ENCODE measurements at regions not wholly inside any gene's neighbourhood (a gene's known extent, or its start where the extent isn't known, plus 50 kb on each side); places are given as distances from the start of the nearest gene placed in this dataset.
"Not testable (repeated sequence)": the region's sequence is repeated elsewhere in the genome, so short reads cannot be mapped to it uniquely, and the experiment has no call there.

DNA sequence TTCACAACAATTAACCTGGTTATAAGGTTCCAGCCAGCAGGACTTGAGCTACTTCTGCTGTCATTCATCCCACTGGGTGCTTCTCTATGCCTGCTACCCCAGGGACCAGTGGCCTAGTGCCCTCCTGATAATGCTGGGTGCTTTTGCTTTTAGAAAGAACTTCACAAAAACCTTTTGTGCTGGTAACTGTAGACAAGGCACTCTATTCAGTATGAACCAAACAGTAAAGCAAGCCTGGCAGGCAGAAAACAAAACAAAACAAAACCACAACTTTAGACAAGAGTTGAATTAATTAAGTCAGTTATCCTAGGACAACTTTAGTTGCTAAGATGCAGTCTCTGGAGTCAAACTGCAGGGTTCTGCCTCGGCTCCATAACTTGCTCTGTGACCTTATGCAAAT is 61.9 kb upstream of the ADGRL2 start:
- FAIRE-seq = no peak

DNA sequence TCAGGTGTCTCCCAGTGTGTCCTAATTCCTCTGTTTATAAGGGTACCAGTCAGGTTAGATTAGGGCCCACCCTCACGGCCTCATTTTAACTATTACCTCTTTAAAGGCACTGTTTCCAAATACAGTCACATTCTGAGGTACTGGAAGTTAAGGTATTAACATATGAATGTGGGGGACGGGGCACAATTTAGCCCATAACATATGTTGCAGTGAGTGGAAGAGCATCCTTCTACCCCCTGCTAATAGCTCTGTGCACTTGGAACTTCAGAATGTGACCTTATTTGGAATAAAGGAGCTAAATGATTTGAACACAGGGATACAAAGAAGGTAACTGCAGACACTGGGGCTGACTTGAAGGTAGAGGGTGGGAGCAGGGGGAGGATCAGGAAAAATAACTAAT is 67.3 kb upstream of the ADGRL2 start:
- no peak for FAIRE-seq

DNA sequence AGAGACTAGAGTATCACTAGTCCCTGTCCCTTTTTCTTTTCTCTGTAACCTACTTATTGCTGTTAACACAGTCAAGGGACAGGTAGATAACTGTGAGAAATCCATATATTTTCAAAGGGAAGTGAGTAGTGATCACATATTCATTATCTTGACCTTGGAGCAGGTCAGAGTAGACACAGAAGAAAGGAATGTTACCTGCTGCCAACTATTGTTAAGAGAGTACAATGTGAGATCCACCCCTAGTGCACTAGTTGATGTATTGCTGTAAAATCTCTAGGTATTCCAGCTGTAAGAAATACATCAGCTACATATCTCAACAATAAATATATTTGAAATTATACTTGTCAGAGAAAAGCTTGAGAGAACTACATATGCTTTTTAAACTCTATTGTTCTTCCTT is 68.7 kb upstream of the ADGRL2 start:
- FAIRE-seq = no peak

DNA sequence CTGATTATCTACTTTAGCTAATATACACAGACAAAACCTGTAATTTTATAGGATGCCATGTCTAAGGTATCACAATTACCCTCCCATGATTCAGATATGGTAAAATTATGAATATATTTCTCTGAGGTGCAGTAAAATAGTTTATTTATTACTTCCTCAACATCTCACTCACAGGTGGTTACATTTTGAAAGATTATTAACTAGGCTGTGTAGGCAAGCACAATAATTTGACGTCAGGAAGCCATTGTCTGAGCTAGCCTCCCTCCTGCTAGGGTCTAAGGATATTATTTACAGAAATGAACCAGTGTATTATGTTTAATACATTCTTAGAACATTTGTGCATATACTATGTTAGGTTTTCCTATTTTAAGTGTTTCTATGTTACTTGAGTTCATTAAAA is 69.9 kb upstream of the ADGRL2 start:
- no peak for FAIRE-seq

DNA sequence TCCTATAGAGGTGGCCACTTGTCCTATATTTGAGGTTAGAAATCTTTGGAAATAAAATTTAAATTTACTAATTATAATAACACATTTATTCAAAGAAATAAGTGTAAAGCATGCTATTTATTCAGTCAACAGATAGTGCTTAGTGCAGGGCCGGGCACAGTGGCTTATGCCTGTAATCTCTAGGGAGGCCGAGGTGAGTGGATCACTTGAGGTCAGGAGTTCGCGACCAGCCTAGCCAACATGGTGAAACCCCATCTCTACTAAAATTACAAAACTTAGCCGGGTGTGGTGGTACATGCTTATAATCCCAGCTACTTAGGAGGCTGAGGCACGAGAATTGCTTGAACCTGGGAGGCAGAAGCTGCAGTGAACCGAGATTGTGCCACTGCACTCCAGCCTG is 70.4 kb upstream of the ADGRL2 start:
- not testable (repeated sequence) for FAIRE-seq

DNA sequence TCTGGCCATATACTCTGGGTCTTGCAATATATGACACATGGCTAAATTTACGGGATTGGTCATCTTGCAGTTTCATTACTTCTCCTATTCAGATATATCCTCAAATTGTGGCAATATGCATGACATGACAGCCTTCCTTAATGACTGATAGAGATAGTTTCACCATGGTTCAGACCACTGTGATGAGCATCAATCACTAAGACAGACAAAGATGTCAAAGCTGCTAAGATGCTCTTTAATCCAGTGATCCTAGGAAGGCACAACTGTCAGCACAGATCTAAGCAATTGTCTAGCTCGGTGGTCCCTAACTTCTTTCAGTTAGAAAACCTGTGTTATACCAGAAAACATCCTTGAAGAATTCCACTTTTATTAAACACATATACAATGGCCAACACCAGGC is 70.9 kb upstream of the ADGRL2 start:
- FAIRE-seq = no peak

DNA sequence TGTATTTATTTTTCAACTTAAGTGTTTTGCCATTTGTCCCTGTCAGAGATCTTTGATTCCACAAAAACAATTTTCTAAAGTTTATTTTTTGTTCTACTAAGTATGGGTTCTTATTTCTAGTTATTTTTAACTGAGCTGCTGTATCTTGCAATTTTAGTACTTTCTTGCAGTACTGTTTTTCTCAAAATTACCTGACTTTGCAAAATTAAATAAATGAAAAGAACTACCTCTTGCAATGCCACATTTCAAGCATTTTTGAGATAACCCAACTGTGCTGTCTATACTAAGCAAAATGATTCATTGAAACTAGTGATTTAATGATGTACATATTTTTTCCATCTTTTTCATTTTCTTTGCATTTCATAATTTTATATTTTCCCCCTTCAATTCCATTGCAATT is 71.5 kb upstream of the ADGRL2 start:
- FAIRE-seq = no peak

DNA sequence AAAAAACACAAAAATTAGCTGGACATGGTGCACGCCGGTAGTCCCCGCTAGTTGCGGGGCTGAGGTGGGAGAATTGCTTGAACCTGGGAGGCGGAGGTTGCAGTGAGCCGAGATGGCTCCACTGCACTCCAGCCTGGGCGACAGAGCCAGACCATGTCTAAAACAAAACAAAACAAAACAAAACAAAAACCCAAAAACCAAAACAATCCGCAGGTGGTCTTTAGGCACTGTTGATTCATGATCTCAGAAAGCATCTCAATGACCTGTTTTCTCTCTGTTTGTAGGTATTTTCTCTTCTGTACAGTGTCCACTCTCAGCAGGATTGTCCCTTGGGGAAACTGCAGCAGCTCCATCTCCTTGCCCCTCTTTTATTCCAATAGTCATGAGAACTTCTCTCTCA is 74.9 kb upstream of the ADGRL2 start:
- FAIRE-seq = no peak

DNA sequence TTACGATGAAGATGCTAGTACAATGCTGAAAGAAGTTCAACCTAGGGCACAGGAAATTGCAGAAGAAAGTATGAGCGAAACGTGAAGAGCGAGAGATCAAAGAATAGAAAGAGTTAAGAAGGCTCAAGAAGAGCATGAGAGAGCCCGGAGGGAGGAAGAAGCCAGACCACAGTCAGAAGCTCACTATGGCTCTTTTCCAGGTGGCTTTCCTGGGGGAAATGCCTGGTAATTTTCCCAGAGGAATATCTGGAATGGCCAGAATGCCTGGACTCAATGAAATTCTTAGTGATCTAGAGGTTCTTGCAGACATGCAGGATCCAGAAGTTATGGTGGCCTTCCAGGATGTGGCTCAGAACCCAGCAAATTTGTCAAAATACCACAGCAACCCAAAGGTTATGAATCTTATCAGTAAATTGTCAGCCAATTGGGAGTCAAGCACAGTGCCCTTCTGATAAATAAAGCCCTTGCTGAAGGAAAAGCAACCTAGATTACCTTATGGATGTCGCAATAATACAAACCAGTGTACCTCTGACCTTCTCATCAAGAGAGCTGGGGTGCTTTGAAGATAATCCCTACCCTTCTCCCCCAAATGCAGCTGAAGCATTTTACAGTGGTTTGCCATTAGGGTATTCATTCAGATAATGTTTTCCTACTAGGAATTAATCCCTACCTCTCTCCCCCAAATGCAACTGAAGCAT is 78.0 kb upstream of the ADGRL2 start:
- not testable (repeated sequence) for FAIRE-seq

DNA sequence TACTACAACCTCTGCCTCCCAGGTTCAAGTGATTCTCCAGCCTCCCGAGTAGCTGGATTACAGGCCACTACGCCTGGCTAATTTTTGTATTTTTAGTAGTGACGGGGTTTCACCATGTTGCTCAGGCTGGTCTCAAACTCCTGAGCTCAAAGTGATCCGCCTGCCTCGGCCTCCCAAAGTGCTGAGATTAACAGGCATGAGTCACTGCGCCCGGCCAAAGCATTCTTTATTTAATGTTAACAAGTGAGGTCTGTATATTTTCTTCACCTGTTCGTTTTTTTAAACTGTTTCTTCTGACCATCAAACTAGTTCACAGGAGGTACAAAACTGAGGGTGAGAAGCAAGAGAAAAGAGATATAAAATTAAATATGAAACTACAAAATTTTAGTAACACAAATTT is 80.5 kb upstream of the ADGRL2 start:
- not testable (repeated sequence) for FAIRE-seq

DNA sequence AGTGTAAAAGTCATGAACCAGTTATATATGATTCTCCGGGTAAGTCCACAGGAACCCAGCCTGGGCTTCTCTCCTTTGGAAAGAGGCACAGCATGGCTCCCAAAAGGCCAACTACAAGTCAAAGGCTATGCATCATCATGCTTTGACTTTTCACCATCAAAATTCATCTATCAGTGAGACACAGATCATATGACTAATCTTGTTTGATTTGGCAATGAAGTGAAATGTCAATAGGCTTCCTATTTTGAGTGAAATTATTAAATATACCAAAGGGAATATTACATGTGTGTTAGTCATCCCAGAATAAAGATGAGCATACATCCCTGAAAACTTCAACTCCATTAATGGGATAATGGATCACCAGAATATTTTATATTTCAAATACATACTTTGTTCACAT is 83.5 kb upstream of the ADGRL2 start:
- no peak for FAIRE-seq

DNA sequence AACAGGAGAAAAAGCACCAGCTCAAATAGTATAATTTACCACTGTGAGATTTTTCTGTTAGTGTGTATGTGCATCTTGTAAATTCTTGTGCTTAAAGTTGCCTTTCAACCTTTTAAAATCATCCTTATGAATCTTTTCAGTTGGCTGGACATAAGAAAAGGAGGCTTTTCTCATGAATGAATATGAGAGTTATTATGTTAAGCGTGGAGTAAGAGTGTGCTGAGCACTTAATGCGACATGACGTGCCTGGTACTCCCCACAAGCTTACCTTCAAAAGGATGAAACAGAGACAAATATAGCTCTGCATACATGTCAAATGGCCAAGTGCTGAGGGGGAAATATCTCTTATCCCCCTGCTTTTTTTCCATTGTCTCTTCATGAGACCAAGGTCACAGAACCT is 85.3 kb upstream of the ADGRL2 start:
- FAIRE-seq = no peak

DNA sequence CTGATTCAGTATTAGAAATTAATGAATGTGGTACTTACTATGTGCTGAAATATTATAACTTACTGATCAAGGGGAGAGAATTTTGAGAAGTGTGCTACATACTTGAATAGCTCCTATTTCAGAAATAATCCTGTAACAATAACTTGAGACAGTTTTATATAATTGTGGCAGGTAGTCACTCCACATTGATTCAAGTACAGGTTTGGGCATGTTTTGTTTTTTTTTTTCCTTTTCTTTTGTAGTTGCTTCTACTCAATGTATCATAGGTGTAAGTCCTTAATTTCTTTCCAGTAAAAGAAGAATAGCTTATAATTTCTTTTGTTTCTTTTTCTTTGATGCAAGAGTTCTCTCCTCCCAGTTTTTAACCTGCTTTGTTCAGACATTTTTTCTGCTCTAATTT is 86.1 kb upstream of the ADGRL2 start:
- FAIRE-seq = no peak

DNA sequence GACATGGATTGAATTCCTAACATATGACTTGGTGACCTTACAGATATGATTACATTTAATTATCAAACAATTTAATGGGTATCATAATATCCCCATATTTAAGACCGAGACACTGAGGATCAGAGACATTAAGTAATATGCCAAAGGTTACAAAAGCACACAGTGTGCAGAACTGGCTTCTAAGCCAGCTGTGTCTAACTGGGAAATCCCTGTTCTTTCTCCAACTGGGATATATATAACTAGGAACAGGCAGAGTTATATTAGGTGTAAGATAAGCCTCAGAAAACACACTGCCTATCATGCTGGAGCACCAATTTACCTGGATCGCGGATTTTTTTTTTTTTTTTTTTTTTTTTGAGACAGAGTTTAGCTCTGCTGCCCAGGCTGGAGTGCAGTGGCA is 88.3 kb upstream of the ADGRL2 start:
- FAIRE-seq = no peak

DNA sequence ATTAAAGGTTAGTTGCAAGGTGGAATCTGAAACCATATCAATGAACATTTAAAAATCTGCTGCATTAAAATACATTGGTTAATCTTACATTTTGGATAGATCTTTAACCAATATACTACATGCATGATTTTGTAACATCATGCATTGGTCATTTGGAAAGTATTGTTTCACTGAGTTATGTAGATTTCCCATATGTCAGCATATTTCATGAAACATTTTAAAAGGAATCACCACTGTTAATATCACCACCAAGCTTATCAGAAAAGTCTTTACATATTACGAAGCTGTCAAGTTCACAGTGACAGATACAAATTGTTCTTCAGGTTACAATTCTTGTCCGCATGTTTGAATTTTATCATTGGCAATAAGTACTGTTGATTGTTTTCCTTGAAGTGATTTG is 89.9 kb upstream of the ADGRL2 start:
- no peak for FAIRE-seq

DNA sequence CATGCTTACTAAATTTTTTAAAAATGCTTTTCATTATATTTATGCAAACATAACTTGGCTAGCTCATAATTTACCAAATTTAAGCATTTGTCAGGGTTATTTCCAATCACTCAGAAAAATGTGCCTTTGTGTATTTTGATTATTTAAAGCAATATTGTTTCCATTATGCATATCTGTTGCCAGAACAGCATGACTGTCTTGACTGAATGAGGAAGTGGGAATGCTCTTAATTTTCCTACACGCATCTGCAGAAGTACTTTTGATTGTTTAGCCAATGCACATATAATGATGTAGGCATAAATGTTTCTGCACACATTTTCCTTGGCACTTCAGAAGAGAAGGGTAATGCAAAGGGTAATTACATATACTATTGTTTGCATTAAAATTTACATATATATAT is 92.5 kb upstream of the ADGRL2 start:
- no peak for FAIRE-seq

DNA sequence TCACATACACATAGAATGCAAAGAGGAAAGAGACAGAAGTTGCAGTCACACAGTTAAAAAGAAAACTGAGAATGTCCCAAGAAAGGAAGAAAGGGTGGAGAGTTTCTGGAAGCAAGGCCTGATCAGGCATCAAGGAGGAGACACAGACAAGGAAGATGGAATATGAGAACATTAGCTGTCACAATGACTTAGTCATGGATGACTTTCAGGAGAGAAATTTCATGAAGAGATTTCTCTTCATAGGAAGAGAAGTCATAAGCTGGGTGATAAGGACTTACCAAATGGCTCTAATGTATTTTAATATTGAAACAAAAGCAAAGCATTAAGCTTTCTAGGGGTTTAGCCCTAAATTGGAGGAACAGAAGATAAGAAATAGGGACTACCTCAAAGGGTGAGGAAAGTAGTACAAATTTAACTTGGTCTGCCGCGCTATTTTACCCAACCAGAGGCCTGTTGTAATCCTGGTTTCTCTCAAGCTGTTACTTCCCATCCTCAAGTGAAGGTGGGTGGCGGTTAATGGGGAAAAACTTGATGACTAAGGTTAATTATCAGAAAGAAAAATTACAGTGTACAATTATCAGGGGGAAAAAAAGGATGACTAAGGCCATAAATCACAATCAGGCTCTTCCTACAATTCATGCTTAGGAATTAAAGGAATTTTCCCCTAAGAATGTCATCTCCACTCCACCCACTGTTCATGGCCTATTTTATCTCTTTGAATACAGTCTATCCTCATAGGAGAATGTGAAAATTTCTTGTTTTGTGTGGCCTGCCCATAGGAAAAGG is 93.9 kb upstream of the ADGRL2 start:
- FAIRE-seq = no peak

DNA sequence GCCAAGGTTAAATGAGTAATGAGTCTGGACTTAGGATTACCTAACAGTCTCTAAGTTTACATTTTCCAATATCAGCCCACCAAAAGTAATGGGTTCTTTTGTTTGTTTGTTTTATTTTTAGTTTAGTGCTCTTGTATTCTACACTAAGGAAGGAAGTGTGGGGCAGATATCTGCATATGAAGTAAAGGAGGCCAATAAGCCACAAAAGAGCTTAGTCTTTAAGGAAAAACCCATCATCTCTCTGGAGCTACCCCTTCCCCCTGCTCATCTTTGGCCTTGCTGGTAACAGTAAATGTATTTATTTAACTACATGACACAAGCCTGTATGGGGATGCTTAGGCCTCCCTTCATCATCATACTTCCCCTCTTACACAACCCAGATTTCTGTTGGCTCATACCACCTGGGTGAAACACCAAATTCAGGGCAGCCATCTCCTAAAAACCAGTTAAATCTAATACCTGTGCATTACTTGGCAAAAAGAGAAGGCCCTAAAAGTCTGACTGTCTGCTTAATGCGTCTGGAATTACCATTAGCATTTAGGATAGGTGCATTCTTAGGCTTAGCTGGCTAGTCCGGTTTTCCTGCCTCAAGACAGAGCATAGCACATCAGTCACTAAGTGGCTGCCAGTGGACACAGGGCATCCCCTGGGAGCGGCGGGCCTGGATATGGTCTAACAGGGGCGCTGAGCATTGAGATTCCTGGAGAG is 96.8 kb upstream of the ADGRL2 start:
- no peak for FAIRE-seq

DNA sequence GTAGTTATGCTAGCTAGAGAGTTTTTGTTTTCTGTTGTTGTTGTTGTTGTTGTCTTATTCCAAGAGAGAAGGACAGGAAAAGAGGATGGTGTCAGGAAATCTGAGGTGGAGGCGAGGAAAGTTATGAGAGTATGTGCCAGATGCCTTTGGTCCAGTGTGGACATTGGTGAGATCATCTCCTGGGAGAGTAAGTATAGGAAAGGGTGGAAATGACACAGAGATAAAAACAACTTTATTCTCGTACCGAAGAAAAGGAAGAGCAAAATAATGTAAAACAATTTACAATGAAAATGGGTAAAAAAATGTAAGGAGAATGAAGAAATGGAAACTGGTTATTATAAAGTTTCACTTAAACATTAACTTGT is 97.4 kb upstream of the ADGRL2 start:
- no peak for FAIRE-seq

DNA sequence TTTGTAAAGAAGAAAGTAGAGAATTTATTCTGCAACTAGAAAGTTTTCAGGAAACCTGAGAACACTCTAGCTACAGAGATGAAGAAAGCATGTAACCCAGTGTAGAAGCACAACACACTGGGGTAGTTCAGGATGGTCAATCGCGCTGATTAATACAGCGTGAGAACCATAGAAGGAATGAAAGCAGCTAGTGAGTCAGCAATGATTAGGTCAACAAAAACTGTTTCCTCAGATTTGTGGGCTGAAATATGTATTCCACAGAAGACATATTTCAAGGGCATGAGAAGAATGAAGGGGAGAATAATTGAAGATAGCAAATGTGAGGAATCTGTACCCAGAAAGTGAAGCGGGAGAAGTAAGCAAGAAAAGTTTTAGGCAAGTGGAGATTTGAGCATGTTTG is 97.8 kb upstream of the ADGRL2 start:
- FAIRE-seq = no peak

DNA sequence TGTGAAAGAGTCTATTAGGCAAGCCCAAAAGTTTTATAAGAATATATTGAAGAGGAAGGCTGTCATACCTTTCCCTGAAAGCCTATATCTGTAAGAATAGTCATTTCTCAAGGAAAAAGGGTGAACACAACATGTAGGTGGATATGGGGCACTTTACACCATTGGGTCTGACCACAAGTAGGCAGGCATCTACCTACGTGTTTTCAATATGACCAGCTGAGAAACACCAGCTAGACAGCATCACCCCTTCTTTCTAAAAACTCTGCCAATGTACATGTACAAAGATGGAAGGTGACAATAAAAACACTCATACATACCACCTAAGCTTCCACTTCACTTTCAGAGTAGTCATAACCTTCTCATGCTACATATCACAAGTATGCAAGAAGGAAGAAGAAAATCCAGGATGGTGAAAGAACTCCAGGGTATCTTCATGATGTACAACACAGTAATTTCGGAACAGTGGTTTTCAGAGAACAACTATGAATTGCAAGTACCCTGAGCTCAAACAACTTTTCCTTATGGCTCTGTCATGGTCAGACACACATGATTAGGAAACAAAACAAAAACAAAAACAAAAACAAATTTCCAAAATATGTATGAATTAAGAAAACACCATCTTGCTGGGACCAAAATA is 98.5 kb upstream of the ADGRL2 start:
- FAIRE-seq = no peak

DNA sequence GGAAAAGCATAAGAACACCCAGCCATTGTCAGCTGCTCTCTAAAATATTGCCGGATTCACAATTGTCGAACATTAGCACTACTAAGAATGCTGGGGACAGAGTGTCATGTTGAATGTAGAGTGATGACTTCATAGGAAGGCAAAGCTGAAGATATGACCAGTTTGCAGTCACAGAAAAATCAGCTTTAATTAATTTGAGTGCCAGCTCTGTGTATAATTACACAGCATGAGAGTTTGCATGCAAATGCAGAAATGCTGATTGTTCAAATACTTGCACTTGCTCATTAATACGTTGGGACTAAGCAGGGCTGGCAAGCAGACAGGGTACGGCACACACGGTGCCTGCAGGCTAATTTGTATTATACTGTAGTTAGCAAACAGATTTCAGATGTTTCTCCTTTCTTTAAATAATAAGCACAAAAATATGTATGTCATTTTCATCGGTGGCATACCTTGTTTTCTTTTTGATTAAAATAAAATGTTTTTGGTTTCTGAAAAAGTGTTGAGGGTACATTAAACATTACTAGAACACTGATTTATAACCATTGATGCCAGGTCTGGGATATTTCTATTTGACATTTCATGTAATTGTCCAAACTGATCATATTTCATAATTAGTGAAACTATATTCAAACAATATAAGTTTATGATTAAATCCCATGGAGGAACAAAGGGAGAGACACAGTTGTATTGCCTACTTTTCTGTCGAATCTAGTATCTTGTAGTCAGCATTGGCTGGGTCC is 99.8 kb upstream of the ADGRL2 start:
- FAIRE-seq = no peak

DNA sequence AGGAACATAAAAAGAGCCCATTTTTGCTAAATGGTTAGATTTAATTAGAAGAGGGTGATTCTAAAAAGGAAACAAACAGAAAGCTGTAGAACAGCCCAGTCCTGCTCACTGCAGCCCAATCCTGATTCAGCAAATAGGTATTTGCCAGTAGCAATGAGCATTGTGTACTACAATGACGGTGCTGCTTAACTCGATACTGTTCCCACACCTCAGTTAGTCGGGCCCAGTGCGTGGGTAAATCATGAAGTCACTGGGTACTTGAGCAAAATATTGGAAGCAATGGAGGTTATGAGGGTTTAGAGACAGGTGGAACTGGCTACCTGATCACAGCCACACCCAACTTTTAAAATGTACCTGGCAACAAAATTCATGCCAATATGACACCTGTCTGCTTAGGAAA is 101.5 kb upstream of the ADGRL2 start:
- no peak for FAIRE-seq

Measured in A204.1 (cell line).